Activated CD8-positive, alpha-beta memory T cell treated with anti-CD3 and anti-CD28 coated beads for 1 hour (primary cell): ENCODE measurements at regions not wholly inside any gene's neighbourhood (a gene's known extent, or its start where the extent isn't known, plus 50 kb on each side); places are given as distances from the start of the nearest gene placed in this dataset.
"Not testable (repeated sequence)": the region's sequence is repeated elsewhere in the genome, so short reads cannot be mapped to it uniquely, and the experiment has no call there.

Experiments
- DNase-seq, 2 donors: peaks; one replicate each; pipeline ENCODE4 v3.0.0-alpha.2; 2020; ENCODE audit warnings: low read depth in 1 of 2; ENCODE audit errors: extremely low read depth in 1 of 2

DNA sequence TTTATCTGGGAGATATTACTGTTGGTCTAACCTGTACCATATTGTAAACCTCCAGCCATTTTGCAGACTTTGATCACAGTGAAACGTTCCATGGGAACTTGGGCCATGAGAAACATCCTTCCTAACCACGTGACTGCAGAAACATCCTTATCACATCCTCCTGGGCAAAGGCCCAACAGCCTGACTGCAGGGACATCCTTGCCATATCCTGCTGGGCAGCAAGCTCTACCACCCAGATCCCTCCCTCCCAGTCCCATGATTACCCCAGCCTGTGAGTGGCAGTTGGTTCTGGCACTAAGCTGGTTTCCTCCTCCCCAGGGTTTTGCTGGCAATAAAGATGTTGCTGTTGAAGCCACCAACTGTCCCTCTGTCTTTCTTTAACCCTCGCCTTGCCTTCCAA, 201.2 kb downstream of the POTEC start:
- not testable (repeated sequence) for DNase-seq

DNA sequence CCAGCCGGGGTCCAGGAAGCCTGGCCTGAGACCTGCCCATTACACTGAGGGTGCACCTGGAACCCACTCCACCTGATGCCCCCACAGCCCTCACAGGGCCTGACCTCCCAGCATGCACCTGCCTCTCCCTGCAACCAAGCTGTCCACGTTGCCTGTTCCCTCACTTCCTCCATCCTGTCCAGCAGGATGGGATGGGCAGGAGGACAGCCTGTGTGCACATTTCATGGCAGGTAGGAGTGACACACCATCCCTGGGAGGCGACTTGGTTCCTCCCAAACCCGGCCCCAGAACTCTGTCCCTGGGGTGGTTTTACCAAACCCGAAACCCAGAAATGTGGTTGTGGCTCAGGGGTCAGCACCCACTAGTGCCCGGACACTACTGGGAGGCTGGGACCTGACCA, 203.8 kb upstream of the ZNF519 start:
- not testable (repeated sequence) for DNase-seq

DNA sequence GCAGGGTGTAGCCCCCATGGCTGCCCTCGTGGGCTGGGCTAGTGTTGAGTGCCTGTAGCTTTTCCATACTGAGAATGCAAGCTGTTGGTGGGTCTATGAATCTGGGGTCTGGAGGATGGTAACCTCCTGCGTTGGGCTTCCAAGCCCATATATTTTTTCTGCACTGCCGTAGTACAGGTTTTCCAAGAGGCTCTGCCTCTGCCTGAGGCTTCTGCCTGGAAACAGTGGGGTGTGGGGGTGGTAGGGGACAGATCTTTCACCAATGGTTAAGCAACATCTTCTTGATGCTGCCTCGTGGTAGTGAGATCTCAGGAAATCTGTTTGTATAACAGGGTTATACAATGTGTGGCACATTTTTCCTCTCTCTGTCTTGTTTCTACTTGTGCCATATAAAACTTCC, 189.0 kb upstream of the ZNF519 start:
- not testable (repeated sequence) for DNase-seq

DNA sequence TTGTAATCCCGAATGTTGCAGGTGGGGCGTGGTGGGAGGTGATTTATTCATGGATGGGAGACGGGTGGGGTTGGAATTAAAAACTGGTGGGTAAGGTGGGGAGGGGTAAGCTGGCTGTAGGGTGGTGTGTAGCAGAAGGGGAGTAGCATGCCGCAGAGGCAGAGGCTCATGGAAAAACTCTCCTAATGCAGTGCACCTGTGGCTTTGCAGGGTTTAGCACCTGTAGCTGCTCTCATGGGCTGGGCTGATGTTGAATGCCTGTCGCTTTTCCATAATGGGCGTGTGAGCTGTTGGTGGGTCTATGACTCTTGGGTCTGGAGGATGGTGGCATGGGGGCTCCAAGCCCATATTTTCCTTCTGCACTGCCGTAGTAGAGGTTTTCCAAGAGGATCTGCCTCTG, 169.0 kb upstream of the ZNF519 start:
- DNase-seq = not testable (repeated sequence)

DNA sequence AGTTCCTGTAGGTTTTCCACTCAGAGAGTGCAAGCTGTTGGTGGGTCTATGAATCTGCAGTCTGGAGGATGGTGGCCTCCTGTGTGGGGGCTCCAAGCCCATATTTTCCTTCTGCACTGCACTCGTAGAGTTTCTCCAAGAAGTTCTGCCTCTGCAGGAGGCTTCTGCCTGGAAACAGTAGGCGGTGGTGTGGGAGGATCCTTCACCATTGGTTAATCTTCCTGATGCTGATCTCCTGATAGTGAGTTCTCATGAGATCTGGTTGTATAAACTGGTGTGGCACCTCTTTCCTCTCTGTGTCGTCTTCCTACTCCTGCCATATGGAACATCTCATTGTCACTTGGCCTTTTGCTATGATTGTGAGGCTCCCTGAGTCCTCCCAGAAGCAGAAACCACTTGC, 162.8 kb upstream of the ZNF519 start:
- not testable (repeated sequence) for DNase-seq

DNA sequence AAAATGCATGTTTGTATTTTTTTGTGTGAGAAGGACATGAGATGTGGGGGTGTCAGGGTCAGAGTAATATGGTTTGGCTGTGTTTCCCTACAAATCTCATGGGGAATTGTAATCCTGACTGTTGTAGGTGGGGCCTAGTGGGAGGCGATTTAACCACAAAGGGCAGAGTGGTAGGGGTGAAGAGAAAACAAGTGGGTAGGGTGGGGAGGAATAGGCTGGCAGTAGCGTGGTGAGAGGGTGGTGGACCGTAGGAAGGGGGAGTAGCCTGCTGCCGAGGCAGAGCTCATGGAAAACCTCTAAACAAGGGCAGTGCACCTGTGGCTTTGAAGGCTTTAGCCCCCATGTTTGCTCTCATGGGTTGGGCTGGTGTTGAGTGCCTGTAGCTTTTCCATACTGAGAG, 152.8 kb upstream of the ZNF519 start:
- no peak for DNase-seq

DNA sequence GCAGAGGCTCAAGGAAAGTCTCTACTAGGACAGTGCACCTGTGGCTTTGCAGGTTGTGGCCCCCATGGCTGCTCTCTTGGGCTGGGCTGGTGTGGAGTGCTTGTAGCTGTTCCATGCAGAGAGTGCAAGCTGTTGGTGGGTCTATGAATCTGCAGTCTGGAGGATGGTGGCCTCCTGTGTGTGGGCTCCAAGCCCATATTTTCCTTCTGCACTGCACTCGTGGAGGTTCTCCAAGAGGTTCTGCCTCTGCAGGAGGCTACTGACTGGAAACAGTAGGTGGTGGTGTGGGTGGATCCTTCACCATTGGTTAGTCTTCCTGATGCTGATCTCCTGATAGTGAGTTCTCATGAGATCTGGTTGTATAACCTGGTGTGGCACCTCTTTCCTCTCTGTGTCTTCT, 143.2 kb upstream of the ZNF519 start:
- not testable (repeated sequence) for DNase-seq

DNA sequence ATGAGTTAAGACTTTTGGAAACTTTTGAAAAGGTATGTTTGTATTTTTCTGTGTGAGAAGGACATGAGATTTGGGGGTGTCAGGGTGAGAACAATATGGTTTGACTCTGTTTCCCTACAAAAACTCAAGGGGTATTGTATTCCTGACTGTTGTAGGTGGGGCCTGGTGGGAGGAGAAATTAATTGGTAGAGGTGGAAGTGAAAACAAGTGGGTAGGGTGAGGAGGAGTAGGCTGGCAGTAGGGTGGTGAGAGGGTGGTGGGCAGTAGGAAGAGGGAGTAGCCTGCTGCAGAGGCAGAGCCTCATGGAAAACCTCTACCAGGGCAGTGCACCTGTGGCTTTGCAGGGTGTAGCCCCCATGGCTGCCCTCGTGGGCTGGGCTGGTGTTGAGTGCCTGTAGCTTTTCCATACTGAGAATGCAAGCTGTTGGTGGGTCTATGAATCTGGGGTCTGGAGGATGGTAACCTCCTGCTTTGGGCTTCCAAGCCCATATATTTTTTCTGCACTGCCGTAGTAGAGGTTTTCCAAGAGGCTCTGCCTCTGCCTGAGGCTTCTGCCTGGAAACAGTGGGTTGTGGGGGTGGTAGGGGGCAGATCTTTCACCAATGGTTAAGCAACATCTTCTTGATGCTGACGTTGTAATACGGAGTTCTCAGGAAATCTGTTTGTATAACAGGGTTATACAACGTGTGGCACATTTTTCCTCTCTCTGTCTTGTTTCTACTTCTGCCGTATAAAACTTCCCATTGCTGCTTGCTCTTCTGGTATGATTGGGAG, 133.6 kb upstream of the ZNF519 start:
- not testable (repeated sequence) for DNase-seq

DNA sequence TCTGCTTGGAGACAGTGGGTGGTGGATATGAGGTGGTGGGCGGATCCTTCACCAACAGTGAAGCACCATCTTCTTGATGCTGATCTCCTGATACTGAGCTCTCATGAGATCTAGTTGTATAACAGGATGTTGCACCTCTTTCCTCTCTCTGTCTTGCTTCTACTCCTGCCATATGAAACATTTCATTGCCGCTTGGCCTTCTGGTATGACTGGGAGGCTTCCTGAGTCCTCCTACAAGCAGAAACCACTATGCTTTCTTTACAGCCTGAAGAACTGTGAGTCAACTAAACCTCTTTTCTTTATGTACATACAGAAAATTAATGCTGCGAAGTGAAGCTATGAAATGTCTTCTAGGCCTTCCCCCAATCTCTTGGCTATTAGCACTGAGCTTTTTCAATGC, 130.6 kb upstream of the ZNF519 start:
- DNase-seq = not testable (repeated sequence)

DNA sequence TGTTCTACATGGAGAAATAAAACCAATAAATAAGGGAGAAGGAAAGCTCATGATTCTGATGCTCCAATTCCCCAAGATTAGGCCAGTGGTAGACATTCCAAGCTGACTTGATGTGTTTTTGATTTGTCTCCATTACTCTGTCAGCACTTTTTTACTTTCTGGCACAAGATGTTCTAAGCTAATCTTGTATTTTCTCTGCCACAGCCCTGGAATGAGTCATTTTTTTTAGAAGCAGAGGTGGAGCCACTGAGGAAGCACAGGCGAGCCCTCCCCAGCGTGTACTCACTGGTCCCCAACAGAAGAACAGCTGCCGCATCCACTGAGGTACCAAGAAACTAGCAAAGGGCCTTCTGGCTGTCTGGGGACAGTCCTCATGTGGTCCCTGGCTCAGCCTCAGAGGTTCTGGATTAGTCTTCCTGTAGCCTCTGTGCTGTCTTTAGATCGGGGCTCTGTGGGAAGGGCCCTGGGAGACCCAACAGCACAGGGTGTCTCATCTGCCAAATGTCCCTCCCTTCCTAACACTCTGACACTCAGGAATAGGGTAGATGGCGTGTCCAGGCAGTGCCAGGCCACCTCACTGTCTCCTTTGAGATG, 117.9 kb upstream of the ZNF519 start:
- not testable (repeated sequence) for DNase-seq

DNA sequence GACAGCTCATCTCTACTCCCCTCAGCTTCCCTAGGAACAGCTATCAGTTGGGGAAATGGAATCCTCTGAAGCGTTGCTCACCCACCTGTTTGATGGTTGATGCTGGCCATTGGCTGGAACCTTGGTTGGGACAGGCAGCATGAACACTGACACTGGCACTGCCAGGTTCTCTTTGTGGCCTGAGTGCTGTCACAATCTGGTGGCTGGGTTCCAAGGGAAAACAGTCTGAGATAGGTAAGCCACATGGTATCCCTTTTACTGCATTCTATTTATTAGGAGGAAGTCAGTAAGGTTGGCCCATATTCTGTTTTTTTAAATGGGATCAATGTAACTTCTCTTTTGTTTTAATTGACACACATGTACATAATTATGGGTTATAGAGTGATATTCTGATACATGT, 107.0 kb upstream of the ZNF519 start:
- not testable (repeated sequence) for DNase-seq

DNA sequence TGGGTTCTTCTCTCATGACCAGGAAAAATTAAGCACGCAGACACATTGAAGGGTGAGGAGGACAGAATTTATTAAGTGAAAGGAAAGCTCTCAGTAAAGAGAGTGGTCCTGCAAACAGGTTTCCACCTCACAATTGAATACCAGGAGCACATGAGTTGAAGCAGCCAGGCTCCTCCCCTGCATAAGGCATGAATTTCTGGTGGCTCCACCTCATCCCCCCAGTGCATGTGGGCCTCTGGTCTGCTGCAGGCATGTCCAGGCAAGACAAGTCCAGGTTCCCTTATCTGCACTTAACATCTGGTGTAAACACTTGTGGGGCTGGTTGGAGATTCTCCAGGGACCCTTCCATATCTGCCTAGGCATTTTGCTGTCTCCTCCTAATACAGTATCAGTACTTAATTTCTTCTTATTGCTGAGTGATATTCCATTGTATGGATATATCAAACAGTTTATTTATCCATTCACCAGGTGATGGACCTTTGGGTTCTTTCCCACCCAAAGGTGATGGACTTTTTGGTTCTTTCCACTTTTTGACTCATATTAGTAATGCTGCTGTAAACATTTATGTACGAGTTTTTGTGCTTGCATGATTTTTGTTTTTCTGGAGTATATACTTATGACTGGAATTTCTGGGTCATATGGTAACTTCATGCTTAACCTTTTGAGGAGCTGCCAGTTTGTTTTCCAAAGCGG, 104.3 kb upstream of the ZNF519 start:
- DNase-seq = not testable (repeated sequence)

DNA sequence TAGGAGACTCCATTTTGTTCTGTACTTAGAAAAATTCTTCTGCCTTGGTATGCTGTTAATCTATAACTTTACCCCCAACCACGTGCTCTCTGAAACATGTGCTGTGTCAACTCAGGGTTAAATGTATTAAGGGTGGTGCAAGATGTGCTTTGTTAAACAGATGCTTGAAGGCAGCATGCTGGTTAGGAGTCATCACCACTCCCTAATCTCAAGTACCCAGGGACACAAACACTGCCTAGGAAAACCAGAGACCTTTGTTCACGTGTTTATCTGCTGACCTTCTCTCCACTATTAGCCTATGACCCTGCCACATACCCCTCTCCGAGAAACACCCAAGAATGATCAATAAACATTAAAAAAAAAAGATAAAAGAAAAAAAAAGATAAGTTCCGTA, 93.0 kb upstream of the ZNF519 start:
- not testable (repeated sequence) for DNase-seq

DNA sequence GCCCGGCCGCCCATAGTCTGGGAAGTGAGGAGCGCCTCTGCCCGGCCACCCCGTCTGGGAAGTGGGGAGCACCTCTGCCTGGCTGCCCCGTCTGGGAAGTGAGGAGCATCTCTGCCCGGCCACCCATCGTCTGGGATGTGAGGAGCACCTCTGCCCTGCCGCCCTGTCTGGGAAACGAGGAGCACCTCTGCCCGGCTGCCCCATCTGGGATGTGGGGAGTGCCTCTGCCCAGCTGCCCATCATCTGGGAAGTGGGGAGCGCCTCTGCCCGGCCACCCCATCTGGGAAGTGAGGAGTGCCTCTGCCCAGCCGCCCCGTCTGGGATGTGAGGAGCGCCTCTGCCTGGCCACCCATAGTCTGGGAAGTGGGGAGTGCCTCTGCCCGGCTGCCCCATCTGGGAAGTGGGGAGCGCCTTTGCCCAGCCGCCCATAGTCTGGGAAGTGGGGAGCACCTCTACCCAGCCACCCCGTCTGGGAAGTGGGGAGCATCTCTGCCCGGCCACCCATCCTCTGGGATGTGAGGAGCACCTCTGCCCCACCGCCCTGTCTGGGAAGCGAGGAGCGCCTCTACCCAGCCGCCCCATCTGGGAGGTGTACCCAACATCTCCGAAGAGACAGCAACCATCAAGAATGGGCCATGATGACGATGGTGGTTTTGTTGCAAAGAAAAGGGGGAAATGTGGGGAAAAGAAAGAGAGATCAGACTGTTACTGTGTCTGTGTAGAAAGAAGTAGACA, 92.5 kb upstream of the ZNF519 start:
- not testable (repeated sequence) for DNase-seq

DNA sequence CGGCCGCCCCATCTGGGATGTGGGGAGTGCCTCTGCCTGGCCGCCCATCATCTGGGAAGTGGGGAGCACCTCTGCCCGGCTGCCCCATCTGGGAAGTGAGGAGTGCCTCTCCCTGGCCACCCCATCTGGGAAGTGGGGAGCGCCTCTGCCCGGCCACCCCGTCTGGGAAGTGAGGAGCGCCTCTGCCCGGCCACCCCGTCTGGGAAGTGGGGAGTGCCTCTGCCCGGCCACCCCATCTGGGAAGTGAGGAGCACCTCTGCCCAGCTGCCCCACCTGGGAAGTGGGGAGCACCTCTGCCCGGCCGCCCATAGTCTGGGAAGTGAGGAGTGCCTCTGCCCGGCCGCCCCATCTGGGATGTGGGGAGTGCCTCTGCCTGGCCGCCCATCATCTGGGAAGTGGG, 91.7 kb upstream of the ZNF519 start:
- DNase-seq = not testable (repeated sequence)

DNA sequence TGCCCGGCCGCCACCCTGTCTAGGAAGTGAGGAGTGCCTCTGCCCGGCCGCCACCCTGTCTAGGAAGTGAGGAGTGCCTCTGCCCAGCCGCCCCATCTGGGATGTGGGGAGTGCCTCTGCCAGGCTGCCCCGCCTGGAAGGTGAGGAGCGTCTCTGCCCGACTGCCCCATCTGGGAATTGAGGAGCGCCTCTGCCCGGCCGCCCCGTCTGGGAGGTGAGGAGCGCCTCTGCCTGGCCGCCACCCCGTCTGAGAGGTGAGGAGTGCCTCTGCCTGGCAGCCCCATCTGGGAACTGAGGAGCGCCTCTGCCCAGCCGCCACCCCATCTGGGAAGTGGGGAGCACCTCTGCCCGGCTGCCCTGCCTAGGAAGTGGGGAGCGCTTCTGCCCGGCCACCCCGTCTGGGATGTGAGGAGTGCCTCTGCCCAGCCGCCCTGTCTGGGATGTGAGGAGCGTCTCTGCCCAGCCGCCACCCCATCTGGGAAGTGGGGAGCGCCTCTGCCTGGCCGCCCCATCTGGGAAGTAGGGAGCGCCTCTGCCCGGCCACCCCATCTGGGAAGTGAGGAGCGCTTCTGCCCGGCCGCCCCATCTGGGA, 91.1 kb upstream of the ZNF519 start:
- DNase-seq = not testable (repeated sequence)

DNA sequence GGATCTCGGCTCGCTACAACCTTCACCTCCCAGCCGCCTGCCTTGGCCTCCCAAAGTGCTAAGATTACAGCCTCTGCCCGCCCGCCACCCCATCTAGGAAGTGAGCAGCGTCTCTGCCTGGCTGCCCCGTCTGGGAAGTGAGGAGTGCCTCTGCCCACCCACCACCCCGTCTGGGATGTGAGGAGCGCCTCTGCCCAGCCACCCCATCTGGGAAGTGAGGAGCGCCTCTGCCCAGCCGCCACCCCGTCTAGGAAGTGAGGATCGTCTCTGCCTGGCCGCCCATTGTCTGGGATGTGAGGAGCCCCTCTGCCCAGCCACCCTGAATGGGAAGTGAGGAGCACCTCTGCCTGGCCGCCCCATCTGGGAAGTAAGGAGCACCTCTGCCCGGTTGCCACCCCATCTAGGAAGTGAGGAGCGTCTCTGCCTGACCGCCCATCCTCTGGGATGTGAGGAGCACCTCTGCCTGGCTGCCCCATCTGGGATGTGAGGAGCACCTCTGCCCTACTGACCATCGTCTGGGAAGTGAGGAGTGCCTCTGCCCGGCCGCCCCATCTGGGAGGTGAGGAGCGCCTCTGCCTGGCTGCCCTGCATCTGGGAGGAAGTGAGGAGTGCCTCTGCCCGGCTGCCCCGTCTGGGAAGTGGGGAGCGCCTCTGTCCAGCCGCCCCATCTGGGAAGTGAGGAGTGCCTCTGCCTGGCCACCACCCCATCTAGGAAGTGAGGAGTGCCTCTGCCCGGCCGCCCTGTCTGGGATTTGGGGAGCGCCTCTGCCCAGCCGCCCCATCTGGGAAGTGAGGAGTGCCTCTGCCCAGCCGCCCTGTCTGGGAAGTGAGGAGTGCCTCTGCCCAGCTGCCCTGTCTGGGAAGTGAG, 90.4 kb upstream of the ZNF519 start:
- not testable (repeated sequence) for DNase-seq

DNA sequence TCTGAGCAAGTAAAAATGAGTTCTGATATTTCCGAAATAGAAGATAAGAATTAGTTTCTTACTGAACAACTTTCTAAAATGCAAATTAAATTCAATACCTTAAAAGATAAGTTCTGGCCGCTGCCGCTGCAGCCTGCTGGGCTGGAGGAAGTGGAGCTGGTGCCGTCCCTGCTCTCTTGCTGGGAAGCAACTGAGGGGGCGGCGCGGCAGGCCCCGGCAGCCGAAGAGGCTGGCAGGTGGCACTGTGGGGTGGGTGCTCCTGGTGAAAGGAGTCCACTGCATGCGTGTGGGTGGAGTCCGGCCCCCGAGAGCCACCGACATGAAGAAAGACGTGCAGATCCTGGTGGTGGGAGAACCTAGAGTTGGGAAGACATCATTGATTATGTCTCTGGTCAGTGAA, 89.5 kb upstream of the ZNF519 start:
- no peak for DNase-seq

DNA sequence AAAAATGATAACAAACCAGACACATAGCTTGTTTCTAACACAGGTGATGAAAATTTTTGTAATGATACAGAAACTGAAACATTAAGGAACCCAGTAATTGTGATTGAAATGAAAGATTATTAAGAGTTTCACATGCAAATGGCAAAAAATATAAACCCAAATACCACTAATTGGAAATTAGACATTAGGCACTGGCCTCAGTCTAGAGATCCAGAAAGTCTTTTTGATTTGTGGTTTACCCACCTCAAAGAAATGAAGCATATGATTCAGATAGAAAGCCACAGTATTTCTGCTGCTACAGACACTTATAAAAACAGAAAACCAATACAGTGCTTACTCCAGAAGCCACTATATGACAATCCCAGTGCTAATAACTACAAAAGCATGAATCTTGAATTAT, 83.7 kb upstream of the ZNF519 start:
- DNase-seq = not testable (repeated sequence)

DNA sequence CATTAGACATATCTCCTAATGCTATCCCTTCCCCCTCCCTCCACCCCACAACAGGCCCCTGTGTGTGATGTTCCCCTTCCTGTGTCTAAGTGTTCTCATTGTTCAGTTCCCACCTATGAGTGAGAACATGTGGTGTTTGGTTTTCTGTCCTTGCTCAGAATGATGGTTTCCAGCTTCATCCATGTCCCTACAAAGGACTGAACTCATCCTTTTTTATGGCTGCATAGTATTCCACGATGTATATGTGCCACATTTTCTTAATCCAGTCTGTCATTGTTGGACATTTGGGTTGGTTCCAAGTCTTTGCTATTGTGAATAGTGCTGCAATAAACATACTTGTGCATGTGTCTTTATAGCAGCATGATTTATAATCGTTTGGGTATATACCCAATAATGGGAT, 71.2 kb upstream of the ZNF519 start:
- DNase-seq = not testable (repeated sequence)
